GM12874 (cell line): ENCODE measurements at regions not wholly inside any gene's neighbourhood (a gene's known extent, or its start where the extent isn't known, plus 50 kb on each side); places are given as distances from the start of the nearest gene placed in this dataset.

ENCODE experiments used
- TF ChIP-seq, protein P1 (sequence below): IDR thresholded peaks from 2 replicates; pipeline ENCODE4 v1.5.1; 2011; ENCODE audit warnings: low read depth, mild to moderate bottlenecking, control low read depth, low read length, moderate library complexity; ENCODE audit not compliant: insufficient read depth

DNA sequence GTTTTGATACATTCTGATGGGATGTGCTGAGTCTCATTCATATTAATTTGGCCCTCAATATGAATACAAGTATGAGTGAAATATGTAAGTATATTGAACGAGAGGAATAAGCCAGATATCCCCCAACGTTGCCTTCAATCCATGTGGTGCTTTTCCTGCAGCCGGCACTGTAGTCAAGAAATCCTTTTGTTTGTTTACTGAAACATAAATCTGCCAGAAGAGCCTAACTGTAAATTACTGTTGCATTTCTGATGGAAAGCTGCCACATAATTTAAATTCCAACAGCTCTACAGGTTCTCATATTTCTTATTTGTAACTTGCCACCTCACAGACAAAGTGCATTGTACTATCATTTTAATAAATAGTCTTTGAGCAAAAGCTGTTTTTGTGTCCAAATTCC, 314.0 kb downstream of the KBTBD8 start:
- TF ChIP-seq, protein P1, sequence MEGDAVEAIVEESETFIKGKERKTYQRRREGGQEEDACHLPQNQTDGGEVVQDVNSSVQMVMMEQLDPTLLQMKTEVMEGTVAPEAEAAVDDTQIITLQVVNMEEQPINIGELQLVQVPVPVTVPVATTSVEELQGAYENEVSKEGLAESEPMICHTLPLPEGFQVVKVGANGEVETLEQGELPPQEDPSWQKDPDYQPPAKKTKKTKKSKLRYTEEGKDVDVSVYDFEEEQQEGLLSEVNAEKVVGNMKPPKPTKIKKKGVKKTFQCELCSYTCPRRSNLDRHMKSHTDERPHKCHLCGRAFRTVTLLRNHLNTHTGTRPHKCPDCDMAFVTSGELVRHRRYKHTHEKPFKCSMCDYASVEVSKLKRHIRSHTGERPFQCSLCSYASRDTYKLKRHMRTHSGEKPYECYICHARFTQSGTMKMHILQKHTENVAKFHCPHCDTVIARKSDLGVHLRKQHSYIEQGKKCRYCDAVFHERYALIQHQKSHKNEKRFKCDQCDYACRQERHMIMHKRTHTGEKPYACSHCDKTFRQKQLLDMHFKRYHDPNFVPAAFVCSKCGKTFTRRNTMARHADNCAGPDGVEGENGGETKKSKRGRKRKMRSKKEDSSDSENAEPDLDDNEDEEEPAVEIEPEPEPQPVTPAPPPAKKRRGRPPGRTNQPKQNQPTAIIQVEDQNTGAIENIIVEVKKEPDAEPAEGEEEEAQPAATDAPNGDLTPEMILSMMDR = no peak

DNA sequence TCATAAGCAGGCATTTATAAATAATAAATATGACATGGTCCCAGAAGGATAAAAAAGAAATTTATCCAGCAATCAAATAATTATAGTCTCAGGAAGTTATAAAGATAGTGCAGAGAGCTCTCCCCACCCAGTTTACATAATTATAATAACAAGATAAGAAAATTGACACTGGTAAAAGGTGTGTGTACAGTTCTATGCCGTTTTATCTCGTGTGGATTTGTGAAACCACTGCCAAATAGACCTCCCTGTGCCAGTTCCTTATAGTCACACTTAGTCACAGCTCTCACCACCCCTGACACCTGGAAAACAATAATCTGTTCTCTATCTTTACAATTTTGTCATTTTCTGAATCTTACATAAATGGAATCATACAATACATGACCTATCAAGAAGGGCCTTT, 320.1 kb downstream of the KBTBD8 start:
- TF ChIP-seq, protein P1 = no peak

DNA sequence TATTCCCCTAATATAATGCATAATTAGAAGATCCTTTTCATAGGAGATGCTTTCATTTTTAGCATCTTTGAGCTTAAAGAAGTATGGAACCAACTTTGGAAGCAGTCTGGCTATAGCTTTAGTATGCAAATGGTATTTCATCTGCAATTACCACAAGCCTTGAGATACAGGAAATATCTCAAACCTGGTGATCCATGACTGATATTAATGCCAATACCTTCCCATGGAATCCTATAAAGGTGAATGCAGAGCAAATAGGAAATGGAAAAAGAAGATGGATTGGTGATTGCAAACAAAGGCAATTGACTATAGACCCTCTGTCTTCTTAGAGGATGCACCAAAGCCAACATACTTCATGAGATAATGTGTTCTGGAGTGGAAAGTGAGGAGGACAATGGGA, 326.4 kb downstream of the KBTBD8 start:
- TF ChIP-seq, protein P1 = no peak
